ENCODE measurements at regions not wholly inside any gene's neighbourhood (a gene's known extent, or its start where the extent isn't known, plus 50 kb on each side); places are given as distances from the start of the nearest gene placed in this dataset.
"Not testable (repeated sequence)": the region's sequence is repeated elsewhere in the genome, so short reads cannot be mapped to it uniquely, and the experiment has no call there.

GRCh38 chr5:17106521-17106920, 110.9 kb upstream of the BASP1 start:
- Histone ChIP-seq H3K4me2 (ENCODE audit: low read depth, low read length) (no peak overlapping the region), H3K4me3 (ENCODE audit: low read length) (no peak overlapping the region), H2AFZ (ENCODE audit: low read length) (no peak overlapping the region), H3F3A (ENCODE audit: insufficient read depth, low read length) (no peaks in the 10 kb centered on the region), H3K9ac (ENCODE audit: low read length) (no peak overlapping the region), H3K27me3 (replicated peaks; ENCODE audit: insufficient read depth, low read length) (no peaks in the 10 kb centered on the region), H3K9me2 (replicated peaks; ENCODE audit: insufficient read depth, low read length) (no peaks in the 10 kb centered on the region), H4K20me1 (ENCODE audit: insufficient read depth, low read length) (no peaks in the 10 kb centered on the region), H3K27ac (ENCODE audit: low read length) (no peak overlapping the region), H3K36me3 (replicated peaks; ENCODE audit: insufficient read depth, low read length) (no peaks in the 10 kb centered on the region), H3K9me3 (replicated peaks; ENCODE audit: insufficient read depth, low read length) (no peaks in the 10 kb centered on the region), H3K4me1 (ENCODE audit: low read length) (no peaks in the 10 kb centered on the region), H3K79me2 (ENCODE audit: low read length) (no peaks in the 10 kb centered on the region)
- TF ChIP-seq EZH2 (optimal IDR thresholded peaks at IDR 0.05; ENCODE audit: low read depth, low read length), result no peak
- TF ChIP-seq EZH2phosphoT487 (IDR thresholded peaks at IDR 0.05; ENCODE audit: low read length), result no peak
- TF ChIP-seq CTCF (IDR thresholded peaks at IDR 0.05; ENCODE audit: low read length), result no peak
- no peak for DNase-seq

- H3K4me2 ChIP-seq (ENCODE audit: low read depth, low read length); H3K9me3 ChIP-seq (replicated peaks; ENCODE audit: insufficient read depth, low read length); H3K79me2 ChIP-seq (ENCODE audit: low read length); H4K20me1 ChIP-seq (ENCODE audit: insufficient read depth, low read length); H3K27ac ChIP-seq (ENCODE audit: low read length); H3K27me3 ChIP-seq (replicated peaks; ENCODE audit: insufficient read depth, low read length); H3K9ac ChIP-seq (ENCODE audit: low read length); H3F3A ChIP-seq (ENCODE audit: insufficient read depth, low read length); H2AFZ ChIP-seq (ENCODE audit: low read length); H3K4me1 ChIP-seq (ENCODE audit: low read length); DNase-seq; H3K9me2 ChIP-seq (replicated peaks; ENCODE audit: insufficient read depth, low read length); H3K36me3 ChIP-seq (replicated peaks; ENCODE audit: insufficient read depth, low read length); H3K4me3 ChIP-seq (ENCODE audit: low read length): not testable (repeated sequence)
Observed at GRCh38 chr5:17112091-17112716, 105.2 kb upstream of the BASP1 start.

- H4K20me1 ChIP-seq (ENCODE audit: insufficient read depth, low read length), result no peaks in the 10 kb centered on the region
- TF ChIP-seq CTCF (IDR thresholded peaks at IDR 0.05; ENCODE audit: low read length) (no peak), EZH2phosphoT487 (IDR thresholded peaks at IDR 0.05; ENCODE audit: low read length) (no peak), EZH2 (optimal IDR thresholded peaks at IDR 0.05; ENCODE audit: low read depth, low read length) (no peak)
- DNase-seq, result no peak
- no peaks in the 10 kb centered on the region for H3K79me2 ChIP-seq (ENCODE audit: low read length)
- H3K27me3 ChIP-seq (replicated peaks; ENCODE audit: insufficient read depth, low read length), result no peaks in the 10 kb centered on the region
- no peaks in the 10 kb centered on the region for H3K9me2 ChIP-seq (replicated peaks; ENCODE audit: insufficient read depth, low read length)
- H3K36me3 ChIP-seq (replicated peaks; ENCODE audit: insufficient read depth, low read length), result no peaks in the 10 kb centered on the region
- H3F3A ChIP-seq (ENCODE audit: insufficient read depth, low read length), result no peaks in the 10 kb centered on the region
- H2AFZ ChIP-seq (ENCODE audit: low read length), result no peak overlapping the region
- no peak overlapping the region for H3K9ac ChIP-seq (ENCODE audit: low read length)
- H3K27ac ChIP-seq (ENCODE audit: low read length), result no peak overlapping the region
- no peaks in the 10 kb centered on the region for H3K9me3 ChIP-seq (replicated peaks; ENCODE audit: insufficient read depth, low read length)
- H3K4me1 ChIP-seq (ENCODE audit: low read length), result no peaks in the 10 kb centered on the region
- H3K4me3 ChIP-seq (ENCODE audit: low read length), result no peak overlapping the region
- no peak overlapping the region for H3K4me2 ChIP-seq (ENCODE audit: low read depth, low read length)
Observed at GRCh38 chr5:17113174-17113958, 104.1 kb upstream of the BASP1 start.

GRCh38 chr5:17114233-17114632, 103.2 kb upstream of the BASP1 start:
- Histone ChIP-seq H3K4me2 (ENCODE audit: low read depth, low read length) (no peak overlapping the region), H3K27ac (ENCODE audit: low read length) (no peak overlapping the region)

More at GRCh38 chr5:17114233-17114632, 103.2 kb upstream of the BASP1 start:
- Histone ChIP-seq H3K79me2 (ENCODE audit: low read length) (no peaks in the 10 kb centered on the region), H3K36me3 (replicated peaks; ENCODE audit: insufficient read depth, low read length) (no peaks in the 10 kb centered on the region), H3K9me3 (replicated peaks; ENCODE audit: insufficient read depth, low read length) (no peaks in the 10 kb centered on the region), H2AFZ (ENCODE audit: low read length) (no peak overlapping the region), H3K9ac (ENCODE audit: low read length) (no peak overlapping the region), H3K27me3 (replicated peaks; ENCODE audit: insufficient read depth, low read length) (no peaks in the 10 kb centered on the region), H3F3A (ENCODE audit: insufficient read depth, low read length) (no peaks in the 10 kb centered on the region), H4K20me1 (ENCODE audit: insufficient read depth, low read length) (no peaks in the 10 kb centered on the region), H3K9me2 (replicated peaks; ENCODE audit: insufficient read depth, low read length) (no peaks in the 10 kb centered on the region), H3K4me1 (ENCODE audit: low read length) (no peaks in the 10 kb centered on the region), H3K4me3 (ENCODE audit: low read length) (no peak overlapping the region)
- DNase-seq, result no peak
- no peak for TF ChIP-seq EZH2 (optimal IDR thresholded peaks at IDR 0.05; ENCODE audit: low read depth, low read length)
- no peak for TF ChIP-seq EZH2phosphoT487 (IDR thresholded peaks at IDR 0.05; ENCODE audit: low read length)
- TF ChIP-seq CTCF (IDR thresholded peaks at IDR 0.05; ENCODE audit: low read length), result no peak
